GM21619 (cell line): ENCODE measurements at regions not wholly inside any gene's neighbourhood (a gene's known extent, or its start where the extent isn't known, plus 50 kb on each side); places are given as distances from the start of the nearest gene placed in this dataset.

Experiments
- ATAC-seq: cut with Tn5 transposase; IDR thresholded peaks from one replicate; pipeline ENCODE4 v1.9.1; 2021; ENCODE audit not compliant: unreplicated experiment

DNA sequence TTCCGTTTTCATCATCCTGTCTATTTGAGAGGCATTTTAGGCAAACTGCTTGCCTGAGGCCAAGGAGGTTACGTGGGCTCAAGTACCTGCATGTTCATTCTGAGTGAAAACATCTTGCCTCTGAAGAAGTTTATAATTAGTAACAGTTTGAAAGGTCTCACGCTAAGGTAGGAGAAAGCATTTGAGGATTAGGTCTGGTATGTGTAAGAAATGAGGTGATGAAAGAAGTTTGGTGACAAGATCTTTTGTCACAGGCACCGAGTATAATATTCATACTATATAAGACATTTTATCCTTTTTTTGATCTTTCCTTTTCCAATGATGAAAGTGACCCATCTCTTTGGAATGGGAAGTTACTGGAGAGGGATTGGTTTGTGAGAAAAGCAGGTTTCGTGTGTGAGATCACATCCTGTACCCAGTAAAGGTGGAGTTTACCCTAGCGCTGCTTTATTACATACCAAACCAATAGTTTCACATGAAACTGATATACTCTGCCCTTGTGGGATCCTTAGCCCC, 98.7 kb upstream of the PDC start:
- no peak for ATAC-seq

DNA sequence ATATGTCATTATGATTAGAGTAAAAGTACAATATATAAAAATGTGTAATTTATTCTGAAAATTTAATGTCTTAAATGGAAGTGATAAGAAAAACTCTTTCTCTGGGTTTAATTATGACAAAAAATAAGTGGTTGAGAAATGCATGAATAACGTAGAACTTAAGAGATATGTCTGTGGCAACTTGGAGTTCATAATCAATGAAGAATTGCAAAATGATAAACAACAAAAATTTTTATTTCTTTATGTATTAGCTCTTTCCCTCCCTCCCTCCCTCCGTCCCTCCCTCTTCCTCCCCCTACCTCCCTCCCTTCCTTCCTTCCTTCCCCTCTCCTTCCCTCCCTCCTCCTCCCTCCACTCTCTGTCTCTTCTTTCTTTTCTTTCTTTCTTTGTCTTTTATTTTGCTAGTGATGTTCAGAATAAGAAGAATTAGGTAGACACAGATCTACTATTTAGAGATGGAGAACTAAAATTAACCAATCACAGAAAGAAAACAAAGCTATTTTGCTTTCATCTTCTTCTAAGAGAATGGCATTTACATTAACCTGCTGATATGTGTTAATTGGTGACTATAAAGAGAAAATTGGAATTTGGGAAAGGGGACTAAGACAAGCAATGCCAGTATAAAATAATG, 96.3 kb upstream of the PDC start:
- no peak for ATAC-seq

DNA sequence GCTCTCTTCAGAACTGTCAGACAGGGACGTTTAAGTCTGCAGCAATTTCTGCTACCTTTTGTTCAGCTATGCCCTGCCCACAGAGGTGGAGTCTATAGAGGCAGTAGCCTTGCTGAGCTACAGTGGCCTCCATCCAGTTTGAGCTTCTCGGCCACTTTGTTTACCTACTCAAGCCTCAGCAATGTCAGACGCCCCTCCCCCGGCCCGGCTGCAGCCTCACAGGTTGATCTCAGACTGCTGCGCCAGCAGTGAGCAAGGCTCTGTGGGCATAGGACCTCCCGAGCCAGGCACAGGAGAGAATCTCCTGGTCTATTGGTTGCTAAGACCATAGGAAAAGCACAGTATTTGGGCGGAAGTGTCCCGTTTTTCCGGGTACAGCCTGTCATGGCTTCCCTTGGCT, 89.9 kb upstream of the PDC start:
- no peak for ATAC-seq

DNA sequence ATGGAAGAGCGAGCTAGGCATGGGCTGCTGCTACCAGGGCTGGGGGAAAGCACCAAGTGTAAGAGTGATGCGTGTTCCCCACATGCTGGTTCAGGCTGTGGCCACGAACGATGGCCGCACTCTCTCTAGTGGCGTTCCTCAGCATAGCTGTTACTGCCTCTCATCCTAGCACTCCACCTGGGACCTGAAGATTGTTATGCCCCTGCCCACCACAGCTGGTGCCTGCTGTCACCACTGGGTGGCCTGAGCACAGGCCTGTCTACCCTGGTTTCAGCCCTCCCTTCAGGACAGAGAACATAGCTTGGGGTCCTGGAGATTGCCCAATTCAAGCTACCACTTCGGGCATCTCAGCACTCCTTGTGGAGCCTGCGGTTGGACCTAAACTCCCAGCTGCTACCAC, 80.1 kb upstream of the PDC start:
- no peak for ATAC-seq

DNA sequence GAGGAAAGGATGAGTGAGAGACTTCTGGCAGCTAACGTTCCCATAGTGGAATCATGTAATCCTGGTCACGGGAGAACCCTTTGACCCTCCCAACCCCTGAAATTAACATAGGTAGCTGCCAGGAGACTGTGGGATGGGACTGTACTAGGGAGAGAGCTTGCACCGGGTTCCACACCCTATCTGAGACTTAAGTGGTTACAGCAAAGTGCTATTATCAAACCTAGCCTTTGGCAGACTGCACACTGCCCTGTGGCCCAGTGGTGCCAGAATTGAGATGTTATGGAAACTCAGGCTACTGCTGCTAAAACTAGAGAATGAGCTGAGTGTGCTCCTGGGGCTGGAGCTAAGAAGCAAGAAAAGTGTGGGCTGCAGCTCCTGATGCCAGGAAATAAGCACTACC, 79.6 kb upstream of the PDC start:
- ATAC-seq = no peak

DNA sequence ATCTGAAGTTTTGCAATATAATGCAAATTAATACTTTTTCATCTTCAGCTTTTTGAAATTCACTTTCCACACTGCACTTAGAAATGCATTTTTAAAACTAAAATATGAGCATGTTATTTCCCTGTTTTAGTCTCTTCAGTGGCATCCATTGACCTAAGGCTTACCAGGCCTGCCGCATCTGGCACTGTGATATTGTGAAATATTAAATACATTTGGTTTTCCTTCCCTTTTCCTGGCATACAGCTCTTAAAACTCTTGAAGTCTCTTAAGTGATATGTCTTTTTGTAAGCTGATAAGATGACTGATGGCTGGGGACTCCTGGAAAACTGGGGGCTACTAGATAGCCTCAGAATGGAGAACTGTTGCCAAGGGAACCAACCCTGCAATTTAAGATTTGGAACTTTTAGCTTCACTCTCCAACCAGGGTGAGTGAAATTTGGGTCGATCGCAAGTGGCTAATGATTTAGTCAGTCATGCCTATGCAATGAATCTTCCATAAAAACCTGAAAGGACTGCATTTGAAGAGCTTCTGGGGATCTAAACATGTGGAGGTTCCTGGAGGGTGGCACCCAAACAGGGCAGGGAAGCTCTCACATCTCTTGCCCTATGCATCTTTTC, 75.5 kb upstream of the PDC start:
- ATAC-seq = no peak

DNA sequence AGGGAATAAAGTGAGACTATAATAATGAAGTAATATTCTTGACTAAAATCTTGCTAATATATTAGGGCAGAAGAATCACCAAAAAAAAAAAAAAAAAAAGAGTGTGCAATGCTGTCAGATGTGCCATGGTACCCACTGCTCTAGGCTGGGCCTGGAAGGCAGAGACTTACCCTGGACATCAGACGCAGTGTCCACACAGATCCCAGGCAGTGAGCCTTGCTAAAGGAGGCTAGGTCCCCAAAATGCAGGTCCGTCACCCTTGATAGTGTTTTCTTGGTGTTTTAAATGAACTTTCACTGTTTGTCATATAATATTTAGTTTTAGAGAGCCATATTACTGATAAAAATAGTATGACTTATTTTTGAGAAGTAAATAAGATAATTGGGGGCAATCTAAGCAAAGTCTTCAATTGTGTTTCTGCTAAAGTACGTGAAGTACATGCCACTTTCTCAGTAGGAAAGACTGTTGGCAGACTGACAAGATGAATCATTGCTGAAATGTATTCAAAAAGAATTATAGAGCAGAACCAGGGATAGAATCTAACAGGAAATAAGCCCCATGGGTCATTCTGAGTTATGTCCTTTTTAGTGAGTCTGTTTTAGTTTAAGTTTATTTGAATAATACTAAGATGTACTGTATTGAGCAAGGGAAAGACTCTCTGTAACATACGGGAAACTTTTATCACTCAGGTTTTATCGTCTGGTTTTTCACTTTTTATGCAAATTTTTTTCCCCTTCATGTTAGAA, 74.6 kb upstream of the PDC start:
- ATAC-seq = no peak

DNA sequence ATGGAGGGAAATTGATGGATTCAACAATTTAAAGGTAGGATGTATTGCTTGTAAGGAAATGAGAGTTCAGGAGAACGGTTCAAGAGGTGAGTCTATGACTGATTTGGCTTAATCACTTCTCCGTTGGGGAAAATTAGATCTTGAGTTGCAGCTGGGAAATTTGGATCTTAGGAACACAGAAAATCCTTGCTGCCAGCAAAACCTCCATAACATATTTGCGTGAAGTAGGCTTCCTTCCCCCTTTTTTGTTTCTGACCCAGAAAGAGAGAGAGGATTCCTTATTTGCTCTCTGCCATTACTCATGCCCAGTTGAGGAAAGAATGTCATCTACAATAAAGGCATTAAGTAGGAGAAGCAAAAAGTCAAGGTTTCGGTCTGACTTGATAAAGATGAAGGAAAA, 73.5 kb upstream of the PDC start:
- ATAC-seq = no peak

DNA sequence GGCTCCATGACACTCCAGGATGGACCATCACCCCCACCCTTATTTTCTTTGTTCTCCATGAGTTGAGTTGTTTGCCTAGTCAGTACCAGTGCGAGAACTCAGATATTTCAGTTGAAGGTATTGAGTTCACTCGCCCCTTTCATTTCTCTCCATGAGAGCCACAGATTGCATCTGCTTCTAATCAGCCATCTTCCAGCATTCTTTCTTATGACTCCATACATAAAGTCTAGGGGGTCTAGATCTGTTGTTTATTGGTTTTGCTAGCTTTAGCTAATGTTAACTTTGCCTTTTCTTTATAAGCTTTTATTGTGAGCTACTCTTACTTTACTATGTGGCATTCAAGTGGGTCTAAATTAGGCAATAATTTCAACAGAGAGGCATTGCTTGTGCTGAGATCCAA, 71.6 kb upstream of the PDC start:
- no peak for ATAC-seq

DNA sequence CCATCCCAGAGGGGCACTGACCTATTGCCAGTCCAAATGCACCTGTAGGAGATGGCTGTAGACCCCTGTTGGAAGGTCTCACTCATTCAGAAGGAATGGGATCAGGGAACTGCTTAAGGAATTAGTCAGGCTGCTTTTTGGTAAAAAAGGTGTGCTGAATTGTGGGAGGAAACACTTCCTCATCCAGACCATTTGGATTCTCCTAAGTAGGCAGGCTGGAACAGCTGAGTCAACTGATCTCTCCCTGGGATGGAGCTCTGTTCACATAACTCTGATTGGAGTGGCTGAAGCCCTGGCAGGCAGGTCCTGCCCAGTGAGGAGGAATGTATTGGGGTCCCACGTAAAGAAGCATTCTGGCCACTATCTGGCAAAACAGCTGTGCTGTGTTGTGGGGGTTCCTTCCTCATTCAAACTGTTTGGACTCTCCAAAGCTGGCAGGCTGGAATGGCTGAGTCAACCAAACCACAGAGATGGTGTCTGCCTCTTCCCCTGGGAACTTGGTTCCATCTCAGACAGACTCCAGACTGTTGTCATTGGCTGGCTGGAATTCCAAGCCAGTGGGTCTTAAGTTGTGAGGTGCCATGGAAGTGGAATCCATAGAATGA, 70.7 kb upstream of the PDC start:
- no peak for ATAC-seq

DNA sequence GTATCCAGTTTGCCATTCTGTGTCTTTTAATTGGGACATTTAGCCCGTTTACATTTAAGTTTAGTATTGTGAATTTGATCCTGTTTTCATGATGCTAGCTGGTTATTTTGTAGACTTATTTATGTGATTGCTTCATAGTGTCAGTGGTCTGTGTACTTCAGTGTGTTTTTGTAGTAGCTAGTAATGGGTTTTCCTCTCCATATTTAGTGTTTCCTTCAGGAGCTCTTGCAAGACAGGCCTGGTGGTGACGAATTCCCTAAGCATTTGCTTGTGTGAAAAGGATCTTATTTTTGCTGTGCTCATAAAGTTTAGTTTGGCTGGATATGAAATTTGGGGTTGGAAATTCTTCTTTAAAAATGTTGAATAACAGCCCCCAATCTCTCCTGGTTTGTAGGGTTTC, 69.2 kb upstream of the PDC start:
- no peak for ATAC-seq

DNA sequence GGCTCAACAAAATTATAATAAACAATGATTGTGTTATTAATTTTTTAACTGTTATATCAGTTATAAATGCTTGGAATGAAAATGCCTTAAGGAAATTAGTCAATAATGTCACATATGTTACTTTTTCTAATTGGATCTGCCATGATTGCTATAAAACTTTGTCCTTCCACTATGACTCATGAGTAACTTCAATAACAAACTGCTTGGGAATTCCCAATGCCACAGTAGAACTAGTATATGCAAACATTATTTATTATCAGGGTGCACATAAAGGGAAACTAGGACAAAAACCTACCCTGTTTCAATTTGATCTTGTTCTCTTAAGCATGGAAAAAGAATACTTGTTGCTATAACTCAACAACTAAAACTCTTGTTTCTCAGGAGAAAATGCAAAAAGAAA, 59.1 kb upstream of the PDC start:
- no peak for ATAC-seq

DNA sequence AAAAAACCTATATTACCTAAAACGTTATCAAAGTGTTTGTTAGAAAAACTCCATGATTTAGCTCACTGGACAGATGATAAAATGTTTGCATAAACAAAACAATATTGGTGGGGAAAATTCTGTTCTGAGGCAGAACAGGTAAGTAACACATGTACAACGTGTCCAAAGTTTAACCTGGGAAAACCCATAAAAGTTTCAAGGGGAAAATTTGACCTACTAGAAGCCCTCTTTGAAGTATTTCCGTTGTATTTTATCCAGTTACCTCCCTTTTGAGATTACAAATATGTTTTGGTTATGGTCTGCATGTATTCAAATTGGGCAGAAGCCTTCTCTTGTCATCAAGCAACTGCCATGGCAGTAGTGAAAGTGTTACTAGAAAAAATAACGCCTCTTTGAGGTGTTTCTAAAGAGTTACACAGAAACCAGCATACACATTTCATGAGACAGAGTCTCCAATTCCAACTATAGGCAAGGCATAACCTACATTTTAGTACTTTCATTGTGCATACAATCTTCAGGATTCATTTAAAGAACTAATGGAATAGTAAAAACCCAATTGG, 58.0 kb upstream of the PDC start:
- peak; percentile 82 for ATAC-seq

DNA sequence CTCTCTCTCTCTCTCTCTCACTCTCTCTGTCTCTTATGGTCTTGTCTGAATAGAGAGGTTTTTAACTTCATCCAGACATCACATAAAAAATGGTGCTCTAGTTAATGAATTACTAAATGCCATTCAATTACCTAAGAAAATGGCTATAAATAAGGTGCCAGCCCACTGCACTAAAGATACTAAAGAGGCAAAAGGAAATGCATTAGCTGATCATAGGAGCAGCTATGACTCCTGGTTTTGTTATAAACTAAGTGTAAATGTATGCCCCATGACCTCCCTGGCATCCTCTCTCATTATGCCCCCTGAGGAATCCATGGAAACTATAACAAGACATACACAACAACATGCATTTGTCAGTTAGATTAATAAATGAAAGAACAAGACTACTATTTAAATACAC, 57.5 kb upstream of the PDC start:
- peak; percentile 25 for ATAC-seq

DNA sequence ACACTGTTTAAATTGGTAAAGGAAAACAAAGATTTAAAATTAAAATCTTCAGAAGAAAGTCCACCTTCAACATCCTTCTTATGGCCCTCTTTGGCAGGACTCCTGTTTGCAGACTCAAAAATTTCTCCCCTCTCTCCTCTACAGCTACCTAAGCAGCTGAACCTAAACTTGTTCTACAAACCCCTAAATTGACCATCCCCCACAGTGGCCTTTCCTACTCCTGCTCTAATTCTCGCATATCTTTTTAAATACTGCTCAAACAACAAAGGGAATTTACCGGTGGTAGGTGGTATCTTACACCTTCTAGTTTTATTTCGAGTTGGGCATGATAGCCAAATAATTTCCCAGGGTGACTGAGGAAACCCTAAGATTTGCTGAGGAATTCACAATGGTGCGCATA, 53.5 kb upstream of the PDC start:
- no peak for ATAC-seq

DNA sequence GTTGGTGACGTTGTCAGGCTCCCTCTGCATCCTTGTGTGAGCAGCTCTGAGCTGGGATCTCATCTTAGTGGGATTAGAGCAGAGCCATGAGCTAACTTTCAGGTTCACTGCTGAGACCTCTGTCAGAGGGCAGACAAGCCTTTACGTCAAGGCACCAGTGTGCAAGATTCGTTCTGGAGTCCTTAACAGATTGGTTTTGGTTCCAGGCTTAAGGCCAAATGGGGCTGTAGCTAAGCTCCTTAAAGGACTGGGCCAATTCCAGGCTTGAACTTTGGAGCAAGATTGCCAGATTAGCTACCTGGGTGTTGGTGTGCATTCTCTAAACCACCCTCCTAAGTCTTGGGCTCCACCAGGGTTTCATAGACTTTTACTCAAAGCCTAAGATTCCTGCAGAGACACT, 52.6 kb upstream of the PDC start:
- no peak for ATAC-seq

DNA sequence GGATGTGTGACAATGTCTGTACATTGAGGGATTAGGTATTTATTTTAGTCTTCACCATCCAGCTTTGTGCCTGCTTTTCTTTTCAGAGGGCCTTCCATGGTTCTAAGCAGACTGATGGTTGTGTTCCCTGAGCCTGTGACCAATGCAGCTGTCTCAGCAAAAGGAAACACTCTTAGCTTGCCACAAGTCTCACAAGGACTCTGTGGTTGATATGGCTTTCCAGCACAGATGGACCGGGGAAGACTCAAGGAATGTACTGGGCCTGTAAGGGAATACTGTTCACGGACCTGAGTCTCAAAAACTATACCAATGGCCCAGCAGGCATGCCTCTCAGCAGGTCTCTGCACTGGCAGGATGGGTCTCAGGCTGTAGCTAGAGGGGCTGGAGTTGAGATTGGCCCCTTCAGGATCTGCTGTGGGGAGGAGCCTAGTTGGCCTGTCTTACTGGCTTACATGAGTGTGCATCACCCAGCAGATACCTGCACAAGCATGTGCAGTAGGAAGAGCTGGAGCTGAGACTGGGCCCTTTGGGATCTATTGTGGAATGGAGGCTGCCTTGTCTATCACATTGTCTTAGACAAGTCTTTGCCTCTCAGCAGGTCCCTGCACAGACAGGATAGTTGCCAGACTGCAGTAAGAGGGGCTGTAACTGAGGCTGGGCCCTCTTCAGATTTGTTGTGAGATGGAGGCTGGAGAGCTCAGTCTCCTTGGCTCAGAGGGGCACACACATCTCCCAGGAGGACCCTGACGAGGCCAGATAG, 52.0 kb upstream of the PDC start:
- no peak for ATAC-seq

DNA sequence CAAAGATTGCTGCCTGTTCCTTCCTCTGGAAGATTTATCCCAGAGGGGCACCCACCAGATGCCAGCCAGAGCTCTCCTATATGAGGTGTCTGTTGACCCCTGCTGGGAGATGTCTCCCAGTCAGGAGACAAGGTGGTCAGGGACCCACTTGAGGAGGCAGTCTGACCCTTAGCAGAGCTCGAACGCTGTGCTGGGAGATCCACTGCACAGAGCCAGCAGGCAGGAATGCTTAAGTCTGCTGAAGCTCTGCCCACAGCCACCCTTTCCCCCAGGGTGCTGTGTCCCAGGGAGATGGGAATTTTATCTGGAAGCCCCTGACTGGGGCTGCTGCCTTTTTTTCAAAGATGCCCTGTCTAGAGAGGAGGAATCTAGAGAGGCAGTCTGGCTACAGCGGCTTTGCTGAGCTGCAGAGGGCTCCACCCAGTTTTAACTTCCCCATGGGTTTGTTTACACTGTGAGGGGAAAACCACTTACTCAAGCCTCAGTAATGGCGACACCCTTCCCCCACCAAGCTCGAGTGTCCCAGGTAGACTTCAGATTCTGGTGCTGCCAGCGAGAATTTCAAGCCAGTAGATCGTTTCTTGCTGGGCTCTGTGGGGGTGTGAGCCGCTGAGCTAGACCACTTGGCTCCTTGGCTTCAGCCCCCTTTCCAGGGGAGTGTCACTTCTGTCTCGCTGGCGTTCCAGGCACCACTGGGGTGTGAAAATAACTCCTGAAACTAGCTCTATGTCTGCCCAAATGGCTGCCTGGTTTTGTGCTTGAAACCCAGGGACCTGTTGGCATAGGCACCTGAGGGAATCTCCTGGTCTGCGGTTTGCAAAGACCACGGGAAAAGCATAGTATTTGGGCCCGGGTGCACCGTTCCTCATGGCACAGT, 51.1 kb upstream of the PDC start:
- ATAC-seq = peak; percentile 93
